Vagina (tissue), 2 donors: ENCODE measurements at regions not wholly inside any gene's neighbourhood (a gene's known extent, or its start where the extent isn't known, plus 50 kb on each side); places are given as distances from the start of the nearest gene placed in this dataset.

ENCODE experiments used
- CTCF ChIP-seq, 3 experiments: fragments of 450-650 bp in 2 of 3; fragments of 200-600 bp in 1 of 3; sonication (generic) in 1 of 3; IDR thresholded peaks; one replicate each; pipeline ENCODE4 v1.5.1; 2017 to 2019; ENCODE audit warnings: antibody characterized with exemption in 3 of 3, mild to moderate bottlenecking in 2 of 3, moderate library complexity in 2 of 3
- POLR2A ChIP-seq, 2 donors: fragments of 450-650 bp; IDR thresholded peaks; one replicate each; pipeline ENCODE4 v1.6.1; 2017; ENCODE audit warnings: antibody characterized with exemption in 2 of 2, mild to moderate bottlenecking in 2 of 2, moderate library complexity in 2 of 2

- TF ChIP-seq POLR2A (IDR thresholded peaks at IDR 0.05) (no peak), CTCF (IDR thresholded peaks at IDR 0.05) (no peak)
Measured at GRCh38 chr6:139627091-139627490, 252.6 kb upstream of the CITED2 start.
